Naive thymus-derived CD8-positive, alpha-beta T cell (primary cell): ENCODE measurements at regions not wholly inside any gene's neighbourhood (a gene's known extent, or its start where the extent isn't known, plus 50 kb on each side); places are given as distances from the start of the nearest gene placed in this dataset.
"Not testable (repeated sequence)": the region's sequence is repeated elsewhere in the genome, so short reads cannot be mapped to it uniquely, and the experiment has no call there.

Experiments
- ATAC-seq, 2 donors: fragments of 150-1000 bp; cut with Tn5 transposase in 1 of 2; sonication (Bioruptor Pico), chemical (Tn5 transposase) in 1 of 2; 1 replicate in 1 of 2; 2 replicates in 1 of 2; pipeline ENCODE4 v1.10.0; 2021; ENCODE audit warnings: mild to moderate bottlenecking in 2 of 2, moderate library complexity in 2 of 2
- POLR2A ChIA-PET: fragments of 350-600 bp; sonication (Branson Sonifier 250); formaldehyde crosslinking; loops from one replicate; lab custom pipeline; 2021; ENCODE audit warnings: antibody characterized with exemption; lab: Charles Lee
- DNase-seq, 10 donors: peaks; one replicate each; pipeline versions ENCODE4 v3.0.0 to v3.0.0-alpha.2; 2020 to 2022
- H3K27ac Mint-ChIP-seq, 10 donors: one replicate each; pipeline ENCODE4 v1.8.0; 2020 to 2022; ENCODE audit warnings: mild to moderate bottlenecking in 10 of 10, mixed read lengths in 10 of 10, moderate library complexity in 4 of 10, inconsistent platforms in 1 of 10
- H3K27me3 Mint-ChIP-seq, 5 donors: one replicate each; pipeline ENCODE4 v1.8.0; 2021 to 2022; ENCODE audit warnings: mixed read lengths in 5 of 5
- H3K36me3 Mint-ChIP-seq, 3 donors: one replicate each; pipeline ENCODE4 v1.8.0; 2020 to 2022; ENCODE audit warnings: mixed read lengths in 3 of 3, mild to moderate bottlenecking in 2 of 3, inconsistent platforms in 1 of 3
- H3K4me1 Mint-ChIP-seq, 4 donors: one replicate each; pipeline ENCODE4 v1.8.0; 2021 to 2022; ENCODE audit warnings: mixed read lengths in 4 of 4
- H3K4me3 Mint-ChIP-seq, 10 donors: one replicate each; pipeline ENCODE4 v1.8.0; 2020 to 2022; ENCODE audit warnings: mild to moderate bottlenecking in 10 of 10, mixed read lengths in 10 of 10, moderate library complexity in 6 of 10, inconsistent platforms in 1 of 10
- H3K9me3 Mint-ChIP-seq, 9 donors: one replicate each; pipeline ENCODE4 v1.8.0; 2020 to 2022; ENCODE audit warnings: mixed read lengths in 9 of 9, mild to moderate bottlenecking in 3 of 9, inconsistent platforms in 1 of 9, moderate library complexity in 1 of 9

DNA sequence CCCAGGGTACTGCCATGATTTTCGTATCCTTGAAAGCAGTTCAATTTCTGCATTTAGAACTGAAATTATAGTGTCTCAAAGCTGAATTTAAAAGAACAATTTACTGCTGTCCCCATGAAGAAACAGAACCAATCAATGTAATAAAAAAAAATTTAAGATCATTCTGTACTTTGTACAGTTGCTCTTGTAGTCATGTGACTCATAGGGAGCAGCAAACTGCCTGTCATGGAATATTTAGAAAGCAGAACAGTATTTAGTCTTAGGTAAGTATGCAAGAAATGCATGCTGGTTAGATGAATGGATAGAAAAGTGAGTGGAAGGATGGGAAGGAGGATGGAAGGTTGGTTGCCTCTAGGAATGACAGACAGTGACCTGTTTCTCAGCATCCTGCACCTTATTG is 450.9 kb downstream of the RAB38 start:
- no peaks in the 10 kb centered on the region for H3K36me3 Mint-ChIP-seq
- H3K27ac Mint-ChIP-seq, result no peak overlapping the region
- no peak for DNase-seq
- H3K27me3 Mint-ChIP-seq, result no peaks in the 10 kb centered on the region
- POLR2A ChIA-PET, result no interaction called here
- H3K9me3 Mint-ChIP-seq, result peaks cover 0 to 2% (median 0%) of the 10 kb centered on the region in 9 donors
- ATAC-seq, result no peak
- no peaks in the 10 kb centered on the region for H3K4me1 Mint-ChIP-seq
- no peak overlapping the region for H3K4me3 Mint-ChIP-seq

DNA sequence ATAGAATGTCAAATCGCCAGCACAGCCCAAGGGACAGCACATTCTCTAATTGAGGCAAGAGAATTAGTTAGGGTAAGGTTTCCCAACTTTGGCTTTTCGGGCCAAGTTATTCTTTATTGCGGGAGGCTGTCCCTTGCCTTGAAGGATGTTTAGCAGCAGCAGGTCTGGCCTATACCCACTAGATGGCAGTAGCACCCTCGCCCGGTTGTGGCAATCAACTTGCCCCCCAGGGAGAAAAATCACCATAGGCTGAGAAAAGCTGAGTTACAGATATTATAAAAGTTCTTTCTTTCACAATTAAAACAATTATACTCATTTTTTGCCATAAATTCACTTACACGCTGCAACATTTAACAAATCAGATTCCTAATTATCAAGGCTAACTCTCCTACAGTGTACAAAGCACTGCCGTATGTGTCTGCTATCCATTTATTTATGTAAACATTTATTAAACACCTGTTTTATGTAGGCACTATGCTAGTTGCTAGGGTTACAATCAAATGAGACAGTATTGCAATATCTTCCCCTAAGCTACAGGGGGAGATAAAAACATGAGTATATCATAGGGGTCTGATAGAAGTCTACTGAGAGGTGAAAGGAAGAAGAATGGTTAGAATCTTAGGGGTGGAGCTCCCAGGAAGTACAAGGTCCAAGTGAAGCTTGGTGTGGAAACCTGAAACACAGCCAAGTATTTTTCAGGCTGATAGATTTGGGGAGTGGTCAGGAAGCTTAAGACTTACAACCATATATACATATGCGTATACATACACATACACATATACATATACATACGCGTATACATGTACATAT is 452.3 kb downstream of the RAB38 start:
- POLR2A ChIA-PET, result no interaction called here

GRCh38 chr11:87719326-87720073 is 455.7 kb downstream of the RAB38 start:
- Mint-ChIP-seq H3K27ac (no peak overlapping the region), H3K9me3 (no peaks in the 10 kb centered on the region), H3K27me3 (no peaks in the 10 kb centered on the region), H3K36me3 (no peaks in the 10 kb centered on the region), H3K4me1 (no peaks in the 10 kb centered on the region), H3K4me3 (no peak overlapping the region)
- POLR2A ChIA-PET, result no interaction called here
- DNase-seq (no peak), ATAC-seq (no peak)

More for the DNA sequence above, 452.3 kb downstream of the RAB38 start:
- Mint-ChIP-seq H3K4me1 (no peaks in the 10 kb centered on the region), H3K27me3 (no peaks in the 10 kb centered on the region), H3K36me3 (no peaks in the 10 kb centered on the region), H3K27ac (no peak overlapping the region), H3K9me3 (peaks cover 0 to 2% (median 0%) of the 10 kb centered on the region in 9 donors), H3K4me3 (no peak overlapping the region)
- DNase-seq, result no peak
- no peak for ATAC-seq

- Mint-ChIP-seq H3K36me3 (no peaks in the 10 kb centered on the region), H3K4me1 (no peaks in the 10 kb centered on the region), H3K27me3 (peaks cover 0 to 13% (median 0%) of the 10 kb centered on the region in 5 donors), H3K4me3 (no peak overlapping the region), H3K27ac (no peak overlapping the region), H3K9me3 (peaks cover 0 to 10% (median 4%) of the 10 kb centered on the region in 9 donors)
- ATAC-seq (no peak), DNase-seq (no peak)
- POLR2A ChIA-PET, result no interaction called here
Observed at GRCh38 chr11:87712802-87713202, 462.4 kb downstream of the RAB38 start.

GRCh38 chr11:87712391-87712790 is 462.9 kb downstream of the RAB38 start:
- no peaks in the 10 kb centered on the region for H3K36me3 Mint-ChIP-seq
- H3K4me3 Mint-ChIP-seq, result no peak overlapping the region
- no peak for DNase-seq
- no peak overlapping the region for H3K27ac Mint-ChIP-seq
- POLR2A ChIA-PET, result no interaction called here
- H3K4me1 Mint-ChIP-seq, result no peaks in the 10 kb centered on the region
- H3K27me3 Mint-ChIP-seq, result peaks cover 0 to 13% (median 0%) of the 10 kb centered on the region in 5 donors
- ATAC-seq, result no peak
- H3K9me3 Mint-ChIP-seq, result peaks cover 0 to 12% (median 4%) of the 10 kb centered on the region in 9 donors

DNA sequence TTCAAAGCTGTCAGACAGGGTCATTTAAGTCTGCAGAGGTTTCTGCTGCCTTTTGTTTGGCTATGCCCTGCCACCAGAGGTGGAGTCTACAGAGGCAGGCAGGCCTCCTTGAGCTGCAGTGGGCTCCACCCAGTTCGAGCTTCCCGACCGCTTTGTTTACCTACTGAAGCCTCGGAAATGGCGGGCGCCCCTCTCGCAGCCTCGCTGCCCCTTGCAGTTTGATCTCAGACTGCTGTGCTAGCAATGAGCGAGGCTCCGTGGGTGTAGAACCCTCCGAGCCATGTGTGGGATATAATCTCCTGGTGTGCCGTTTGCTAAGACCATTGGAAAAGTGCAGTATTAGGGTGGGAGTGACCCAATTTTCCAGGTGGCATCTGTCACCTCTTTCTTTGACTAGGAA is 471.7 kb downstream of the RAB38 start:
- H3K36me3 Mint-ChIP-seq, H3K27me3 Mint-ChIP-seq, DNase-seq, H3K4me3 Mint-ChIP-seq, POLR2A ChIA-PET, H3K27ac Mint-ChIP-seq, ATAC-seq, H3K4me1 Mint-ChIP-seq: not testable (repeated sequence)
- H3K9me3 Mint-ChIP-seq, result peaks cover 4 to 40% (median 12%) of the 10 kb centered on the region in 9 donors

DNA sequence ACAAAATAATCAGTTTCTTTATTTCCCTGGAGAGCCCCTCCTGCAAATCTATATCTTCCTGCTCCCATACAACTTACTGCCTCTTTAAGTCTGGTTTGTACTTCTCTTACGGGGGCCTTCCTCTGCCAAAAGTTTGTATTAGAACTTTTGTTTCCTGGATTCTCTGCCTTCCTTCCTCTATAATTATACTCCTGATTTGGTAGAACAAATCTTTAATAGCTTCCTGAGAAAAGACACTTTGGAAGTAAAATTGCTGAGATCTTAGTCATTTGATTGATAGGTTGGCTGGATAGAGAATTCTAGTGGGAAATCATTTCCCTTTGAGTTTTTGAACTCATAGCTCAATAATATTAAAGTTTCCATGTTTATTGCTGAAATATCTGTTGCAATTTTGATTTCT is 499.2 kb downstream of the RAB38 start:
- no peak for ATAC-seq
- peaks cover 0 to 8% (median 0%) of the 10 kb centered on the region in 9 donors for H3K9me3 Mint-ChIP-seq
- peaks cover 0 to 2% (median 0%) of the 10 kb centered on the region in 3 donors for H3K36me3 Mint-ChIP-seq
- DNase-seq, result no peak
- H3K4me1 Mint-ChIP-seq, result no peaks in the 10 kb centered on the region
- H3K27ac Mint-ChIP-seq, result no peak overlapping the region
- POLR2A ChIA-PET, result no interaction called here
- no peak overlapping the region for H3K4me3 Mint-ChIP-seq
- H3K27me3 Mint-ChIP-seq, result no peaks in the 10 kb centered on the region

GRCh38 chr11:87666730-87667129 is 508.5 kb downstream of the RAB38 start:
- Mint-ChIP-seq H3K27me3 (peaks cover 0 to 1% (median 0%) of the 10 kb centered on the region in 5 donors), H3K9me3 (peaks cover 0 to 4% (median 0%) of the 10 kb centered on the region in 9 donors), H3K4me1 (no peaks in the 10 kb centered on the region), H3K27ac (no peak overlapping the region), H3K36me3 (no peaks in the 10 kb centered on the region), H3K4me3 (no peak overlapping the region)
- POLR2A ChIA-PET, result no interaction called here
- ATAC-seq (no peak), DNase-seq (no peak)

- ATAC-seq (no peak), DNase-seq (no peak)
- H3K4me3 Mint-ChIP-seq, result no peak overlapping the region
- no peaks in the 10 kb centered on the region for H3K4me1 Mint-ChIP-seq
- H3K27me3 Mint-ChIP-seq, result peaks cover 0 to 1% (median 0%) of the 10 kb centered on the region in 5 donors
- POLR2A ChIA-PET, result no interaction called here
- no peak overlapping the region for H3K27ac Mint-ChIP-seq
- peaks cover 0 to 4% (median 2%) of the 10 kb centered on the region in 9 donors for H3K9me3 Mint-ChIP-seq
- H3K36me3 Mint-ChIP-seq, result no peaks in the 10 kb centered on the region
Observed at GRCh38 chr11:87662287-87662686, 513.0 kb downstream of the RAB38 start.

DNA sequence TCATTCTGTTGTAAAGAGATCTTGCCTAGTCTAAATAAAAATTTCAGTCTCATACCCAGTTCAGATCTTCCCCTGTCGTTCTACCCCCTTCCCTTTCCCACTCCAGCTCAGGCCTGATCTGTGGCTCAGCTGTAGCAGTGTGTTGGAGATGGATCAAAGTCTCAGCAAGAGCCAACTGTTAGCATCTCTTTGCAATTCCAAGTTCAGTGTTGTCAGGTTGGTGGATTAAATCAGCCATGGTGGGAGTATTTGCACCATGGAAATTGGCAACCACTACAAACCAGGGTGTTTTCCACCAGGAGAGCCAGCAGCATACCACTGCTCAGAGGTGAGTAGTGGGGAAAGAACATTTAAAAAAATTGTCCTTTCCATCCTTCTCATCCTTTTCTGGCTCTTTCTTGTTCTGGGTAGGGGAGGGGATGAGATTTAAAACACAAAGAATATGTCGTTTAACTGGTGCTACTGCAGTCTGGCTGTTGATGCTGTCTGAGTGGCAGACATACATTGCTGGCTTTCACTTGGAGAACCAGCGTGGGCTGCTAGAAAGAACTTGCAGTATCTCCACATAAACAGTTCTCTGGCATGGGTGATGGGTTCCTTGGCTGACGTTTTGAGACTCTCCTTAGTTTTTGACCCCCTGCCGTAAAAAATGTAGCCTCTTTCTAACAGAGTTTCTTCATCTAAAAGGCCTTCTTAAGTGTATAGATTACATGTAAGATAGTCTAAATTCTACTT is 514.1 kb downstream of the RAB38 start:
- no peak for DNase-seq
- no peak for ATAC-seq
- Mint-ChIP-seq H3K36me3 (no peaks in the 10 kb centered on the region), H3K4me1 (no peaks in the 10 kb centered on the region), H3K27ac (no peak overlapping the region), H3K9me3 (peaks cover 0 to 11% (median 2%) of the 10 kb centered on the region in 9 donors), H3K4me3 (no peak overlapping the region), H3K27me3 (no peaks in the 10 kb centered on the region)
- POLR2A ChIA-PET, result no interaction called here

DNA sequence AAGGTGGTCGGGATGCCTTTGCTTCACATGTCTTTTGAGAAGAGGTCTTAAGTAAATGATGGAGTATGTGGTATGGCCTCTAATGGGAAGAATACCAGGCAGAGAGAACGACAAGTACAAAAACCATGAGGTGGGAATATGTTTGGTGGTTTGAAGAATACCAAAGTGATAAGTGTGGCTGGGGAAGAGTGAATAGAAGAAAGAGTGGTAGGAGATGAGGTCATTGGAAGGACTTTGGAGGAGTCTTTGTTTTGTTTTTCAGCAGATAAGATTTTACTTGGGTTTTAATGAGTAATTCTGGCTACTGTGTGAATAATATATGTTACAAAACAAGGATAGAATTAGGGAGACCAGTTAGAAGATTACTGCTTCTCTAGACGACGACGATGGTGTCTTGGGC is 515.4 kb downstream of the RAB38 start:
- ATAC-seq (no peak), DNase-seq (no peak)
- POLR2A ChIA-PET, result no interaction called here
- Mint-ChIP-seq H3K4me3 (no peak overlapping the region), H3K9me3 (peaks cover 0 to 22% (median 8%) of the 10 kb centered on the region in 9 donors), H3K4me1 (no peaks in the 10 kb centered on the region), H3K36me3 (no peaks in the 10 kb centered on the region), H3K27me3 (no peaks in the 10 kb centered on the region), H3K27ac (no peak overlapping the region)

- H3K9me3 Mint-ChIP-seq, result peaks cover 0 to 19% (median 6%) of the 10 kb centered on the region in 9 donors
- no peak overlapping the region for H3K27ac Mint-ChIP-seq
- H3K4me1 Mint-ChIP-seq, result no peaks in the 10 kb centered on the region
- H3K4me3 Mint-ChIP-seq, result no peak overlapping the region
- POLR2A ChIA-PET, result no interaction called here
- ATAC-seq (no peak), DNase-seq (no peak)
- H3K27me3 Mint-ChIP-seq, result peaks cover 0 to 3% (median 0%) of the 10 kb centered on the region in 5 donors
- no peaks in the 10 kb centered on the region for H3K36me3 Mint-ChIP-seq
Observed at GRCh38 chr11:87645626-87646025, 529.6 kb downstream of the RAB38 start.
